Immature natural killer cell (primary cell): ENCODE measurements at regions not wholly inside any gene's neighbourhood (a gene's known extent, or its start where the extent isn't known, plus 50 kb on each side); places are given as distances from the start of the nearest gene placed in this dataset.
"Not testable (repeated sequence)": the region's sequence is repeated elsewhere in the genome, so short reads cannot be mapped to it uniquely, and the experiment has no call there.

Source experiments
- DNase-seq, 3 donors: peaks; one replicate each; pipeline ENCODE4 v3.0.0; 2022; ENCODE audit warnings: mixed read lengths in 1 of 3
- H3K27ac Mint-ChIP-seq, 6 donors: one replicate each; pipeline ENCODE4 v1.8.0; 2020; ENCODE audit warnings: mixed read lengths in 6 of 6, mild to moderate bottlenecking in 5 of 6, inconsistent platforms in 4 of 6, moderate library complexity in 3 of 6
- H3K27me3 Mint-ChIP-seq, 3 donors: one replicate each; pipeline ENCODE4 v1.8.0; 2020 to 2021; ENCODE audit warnings: low read depth in 3 of 3, mild to moderate bottlenecking in 3 of 3, mixed read lengths in 3 of 3, moderate library complexity in 3 of 3, inconsistent platforms in 1 of 3
- H3K36me3 Mint-ChIP-seq, 3 donors: one replicate each; pipeline ENCODE4 v1.8.0; 2020; ENCODE audit warnings: mixed read lengths in 3 of 3, inconsistent platforms in 2 of 3, mild to moderate bottlenecking in 2 of 3
- H3K4me1 Mint-ChIP-seq, 2 donors: one replicate each; pipeline ENCODE4 v1.8.0; 2020; ENCODE audit warnings: inconsistent platforms in 2 of 2, mild to moderate bottlenecking in 2 of 2, mixed read lengths in 2 of 2, moderate library complexity in 1 of 2
- H3K4me3 Mint-ChIP-seq, 5 donors: one replicate each; pipeline ENCODE4 v1.8.0; 2020; ENCODE audit warnings: mild to moderate bottlenecking in 5 of 5, mixed read lengths in 5 of 5, inconsistent platforms in 3 of 5, moderate library complexity in 3 of 5
- H3K9me3 Mint-ChIP-seq, 6 donors: one replicate each; pipeline ENCODE4 v1.8.0; 2020; ENCODE audit warnings: mild to moderate bottlenecking in 6 of 6, mixed read lengths in 6 of 6, inconsistent platforms in 4 of 6, moderate library complexity in 3 of 6

DNA sequence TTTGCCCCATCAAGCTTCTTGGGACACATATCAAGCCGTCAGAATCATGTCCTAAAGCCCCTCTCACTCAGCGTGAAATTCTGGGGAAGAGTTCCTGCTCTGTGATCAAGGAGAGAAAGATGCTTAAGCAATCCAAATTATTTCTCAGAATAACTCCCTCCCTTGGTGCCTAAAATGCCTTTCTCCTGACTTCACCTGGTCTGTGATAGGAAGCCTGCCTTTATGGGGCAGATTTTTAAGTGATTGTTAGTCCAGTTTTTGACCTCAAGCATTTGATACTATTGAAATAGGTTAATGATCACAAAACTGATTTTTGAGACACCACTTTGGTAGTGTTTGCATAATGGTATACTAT, 76.4 kb upstream of the MAGI2 start:
- H3K9me3 Mint-ChIP-seq: peaks cover 14 to 36% (median 24%) of the 10 kb centered on the region in 6 donors
- no peaks in the 10 kb centered on the region for H3K27me3 Mint-ChIP-seq
- no peaks in the 10 kb centered on the region for H3K4me1 Mint-ChIP-seq
- no peak for DNase-seq
- no peak overlapping the region for H3K4me3 Mint-ChIP-seq
- no peaks in the 10 kb centered on the region for H3K36me3 Mint-ChIP-seq
- H3K27ac Mint-ChIP-seq: no peak overlapping the region

DNA sequence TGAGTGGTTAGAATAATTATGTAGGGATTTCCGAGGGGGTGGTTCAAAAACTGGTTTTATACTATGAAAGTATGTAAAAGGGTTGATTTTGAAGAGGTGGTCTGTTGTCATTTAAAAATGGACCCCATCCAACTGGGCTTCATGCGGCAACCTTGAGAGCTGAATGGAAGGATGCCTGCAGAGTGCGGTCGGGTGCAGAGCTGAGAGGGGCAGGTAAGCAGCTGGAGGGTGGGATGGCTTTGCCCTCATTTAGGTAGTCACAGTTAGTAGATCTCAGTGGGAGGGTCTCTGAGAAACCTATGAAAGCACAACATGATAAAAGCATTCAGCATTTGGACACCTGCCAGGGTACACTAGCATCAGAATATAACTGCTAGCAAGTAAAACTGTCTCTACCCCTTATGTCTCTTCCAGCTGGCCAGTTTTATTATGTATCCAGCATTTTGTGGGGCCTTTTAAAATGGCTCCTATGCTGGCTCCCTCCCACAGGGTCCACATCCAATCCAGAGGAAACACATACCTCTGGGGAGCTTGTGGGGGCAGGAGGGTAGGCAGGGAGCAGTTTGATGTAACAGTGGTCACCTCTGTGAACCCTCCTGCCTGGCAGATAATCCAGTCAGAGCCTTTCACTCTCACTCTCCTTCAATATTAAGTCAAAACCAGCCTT, 75.9 kb upstream of the MAGI2 start:
- no peak overlapping the region for H3K27ac Mint-ChIP-seq
- peaks cover 11 to 36% (median 21%) of the 10 kb centered on the region in 6 donors for H3K9me3 Mint-ChIP-seq

DNA sequence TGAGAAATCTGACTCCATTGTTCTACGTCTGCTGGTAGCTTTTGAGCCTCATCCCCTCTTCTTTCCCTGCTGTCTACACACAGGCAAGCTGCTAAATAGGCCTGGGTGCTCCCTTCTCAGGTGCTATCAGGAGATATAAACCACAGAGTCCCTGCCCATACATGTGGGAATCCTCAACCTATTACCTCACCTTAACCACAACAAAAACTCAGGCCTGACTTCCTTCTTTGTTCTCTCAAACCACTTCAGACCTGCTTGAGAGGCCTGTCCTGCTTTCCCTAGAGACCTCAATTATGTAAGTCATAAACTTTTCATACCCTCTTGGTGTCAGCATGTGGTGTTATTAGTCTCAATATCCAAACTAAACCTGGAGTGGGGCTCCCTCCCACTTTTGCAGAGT, 75.0 kb upstream of the MAGI2 start:
- H3K27me3 Mint-ChIP-seq: no peaks in the 10 kb centered on the region
- DNase-seq: no peak
- peak overlapping the region in 1 of 6 donors; percentile 26 for H3K27ac Mint-ChIP-seq
- H3K4me3 Mint-ChIP-seq: no peak overlapping the region
- H3K4me1 Mint-ChIP-seq: no peaks in the 10 kb centered on the region
- H3K36me3 Mint-ChIP-seq: no peaks in the 10 kb centered on the region
- H3K9me3 Mint-ChIP-seq: peaks cover 11 to 41% (median 18%) of the 10 kb centered on the region in 6 donors

More for the DNA sequence above, 75.9 kb upstream of the MAGI2 start:
- no peak overlapping the region for H3K4me3 Mint-ChIP-seq
- H3K4me1 Mint-ChIP-seq: no peaks in the 10 kb centered on the region
- no peak for DNase-seq
- H3K27me3 Mint-ChIP-seq: no peaks in the 10 kb centered on the region
- H3K36me3 Mint-ChIP-seq: no peaks in the 10 kb centered on the region

DNA sequence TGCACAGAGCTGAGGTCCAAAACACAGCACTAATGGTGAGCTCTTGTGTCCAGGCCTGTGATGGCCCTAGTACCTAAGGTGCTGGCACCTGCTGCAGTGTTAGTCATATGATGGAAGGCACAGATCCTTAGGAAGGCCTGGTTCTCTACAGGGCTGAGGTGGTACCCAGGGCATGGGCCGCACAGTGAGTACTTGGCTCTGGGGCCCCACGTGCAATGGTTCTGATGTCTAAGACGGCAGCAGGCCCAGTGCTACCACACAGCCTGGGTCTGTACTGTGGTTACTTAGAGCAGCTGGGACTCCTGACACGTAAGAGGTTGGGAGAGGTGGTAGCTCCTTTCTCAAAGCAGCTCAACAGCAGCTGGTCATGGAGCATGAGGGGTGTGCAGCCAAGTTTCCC, 70.6 kb upstream of the MAGI2 start:
- no peak overlapping the region for H3K4me3 Mint-ChIP-seq
- H3K36me3 Mint-ChIP-seq: no peaks in the 10 kb centered on the region
- no peaks in the 10 kb centered on the region for H3K4me1 Mint-ChIP-seq
- DNase-seq: no peak
- no peak overlapping the region for H3K27ac Mint-ChIP-seq
- H3K27me3 Mint-ChIP-seq: peaks cover 0 to 2% (median 0%) of the 10 kb centered on the region in 3 donors
- H3K9me3 Mint-ChIP-seq: peaks cover 11 to 39% (median 23%) of the 10 kb centered on the region in 6 donors

DNA sequence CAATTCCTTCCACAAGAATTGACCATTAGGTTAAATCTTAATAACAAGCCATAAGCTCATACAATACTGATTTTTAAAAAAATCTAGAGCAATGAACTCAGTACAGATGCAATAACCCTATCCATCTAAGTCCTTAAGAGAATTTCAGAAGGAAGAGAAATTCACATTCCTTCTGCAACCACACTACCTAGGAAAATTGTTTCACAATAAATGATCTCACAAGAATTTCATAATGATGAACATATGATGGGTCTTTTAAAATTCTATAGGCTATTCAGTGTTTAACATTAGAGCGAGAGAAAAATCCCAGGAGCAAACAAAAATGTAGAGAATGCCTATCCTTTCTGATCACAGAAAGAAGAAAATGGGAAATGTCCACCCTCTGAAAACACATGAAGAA, 70.0 kb upstream of the MAGI2 start:
- no peaks in the 10 kb centered on the region for H3K4me1 Mint-ChIP-seq
- no peaks in the 10 kb centered on the region for H3K36me3 Mint-ChIP-seq
- H3K27me3 Mint-ChIP-seq: peaks cover 0 to 2% (median 0%) of the 10 kb centered on the region in 3 donors
- no peak for DNase-seq
- no peak overlapping the region for H3K27ac Mint-ChIP-seq
- H3K9me3 Mint-ChIP-seq: peaks cover 5 to 33% (median 18%) of the 10 kb centered on the region in 6 donors
- H3K4me3 Mint-ChIP-seq: no peak overlapping the region

DNA sequence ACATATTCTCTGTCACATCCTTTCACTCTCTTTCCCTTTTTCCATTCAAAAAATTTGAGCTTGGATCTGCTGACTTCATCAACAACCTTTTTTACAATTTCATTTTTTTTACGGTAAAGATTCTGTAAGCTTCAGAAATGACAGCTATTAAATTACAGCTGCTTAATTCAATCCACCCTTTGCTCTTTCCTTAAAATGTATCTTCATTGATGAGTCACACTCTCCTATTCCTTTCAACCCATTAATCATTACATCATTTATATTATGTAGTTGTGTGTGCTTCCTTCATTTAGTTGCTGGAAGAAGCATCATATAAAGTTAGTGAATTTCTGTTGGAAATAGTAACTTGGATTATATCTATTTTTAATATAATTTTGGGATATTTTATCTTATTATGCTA, 67.1 kb upstream of the MAGI2 start:
- Mint-ChIP-seq H3K4me1 (no peaks in the 10 kb centered on the region), H3K27me3 (peaks cover 0 to 2% (median 0%) of the 10 kb centered on the region in 3 donors), H3K27ac (no peak overlapping the region), H3K9me3 (peaks cover 9 to 46% (median 12%) of the 10 kb centered on the region in 6 donors), H3K4me3 (no peak overlapping the region), H3K36me3 (peaks cover 0 to 4% (median 0%) of the 10 kb centered on the region in 3 donors)
- DNase-seq: no peak

DNA sequence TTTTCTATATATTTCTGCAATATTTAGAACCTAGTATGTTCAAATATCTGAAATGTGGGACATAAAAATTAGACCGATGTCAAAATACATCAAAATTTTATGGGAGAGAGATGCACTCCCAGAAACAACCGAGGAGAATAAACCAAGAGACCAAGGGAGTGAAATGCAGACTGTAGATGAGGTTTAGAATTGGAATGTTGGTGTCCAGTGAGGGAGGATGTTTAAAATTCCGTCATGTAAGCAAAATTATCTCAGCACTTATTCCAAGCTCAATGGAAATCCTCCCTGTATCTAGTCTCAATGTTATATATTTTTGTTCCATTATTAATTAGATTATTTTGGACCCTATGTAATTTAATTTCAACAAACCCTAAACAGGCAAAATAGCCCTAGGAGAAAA, 61.9 kb upstream of the MAGI2 start:
- Mint-ChIP-seq H3K4me3 (no peak overlapping the region), H3K27ac (no peak overlapping the region), H3K27me3 (peaks cover 0 to 3% (median 0%) of the 10 kb centered on the region in 3 donors), H3K4me1 (no peaks in the 10 kb centered on the region), H3K36me3 (peaks cover 0 to 4% (median 0%) of the 10 kb centered on the region in 3 donors), H3K9me3 (peaks cover 15 to 50% (median 20%) of the 10 kb centered on the region in 6 donors)
- no peak for DNase-seq

DNA sequence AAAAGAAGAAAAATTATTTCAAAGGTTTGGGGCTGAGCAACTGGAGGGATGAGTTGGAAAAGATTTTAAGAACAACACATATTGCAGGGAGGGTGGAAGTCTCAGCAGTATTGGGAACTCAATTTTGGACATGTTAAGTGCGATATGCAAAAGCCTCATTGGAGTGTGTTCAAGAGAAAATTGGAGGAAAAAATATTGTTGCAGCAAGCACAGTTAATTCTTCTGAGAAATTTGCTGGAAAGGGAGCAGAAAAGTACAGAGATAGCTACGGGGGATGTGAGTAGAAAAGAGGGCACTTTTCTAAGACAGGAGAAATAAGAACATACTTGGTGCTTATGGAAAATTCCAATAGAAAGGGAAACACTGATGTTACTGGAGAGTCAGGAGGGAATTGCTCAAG, 59.8 kb upstream of the MAGI2 start:
- Mint-ChIP-seq H3K27ac (no peak overlapping the region), H3K27me3 (peaks cover 0 to 1% (median 0%) of the 10 kb centered on the region in 3 donors)

DNA sequence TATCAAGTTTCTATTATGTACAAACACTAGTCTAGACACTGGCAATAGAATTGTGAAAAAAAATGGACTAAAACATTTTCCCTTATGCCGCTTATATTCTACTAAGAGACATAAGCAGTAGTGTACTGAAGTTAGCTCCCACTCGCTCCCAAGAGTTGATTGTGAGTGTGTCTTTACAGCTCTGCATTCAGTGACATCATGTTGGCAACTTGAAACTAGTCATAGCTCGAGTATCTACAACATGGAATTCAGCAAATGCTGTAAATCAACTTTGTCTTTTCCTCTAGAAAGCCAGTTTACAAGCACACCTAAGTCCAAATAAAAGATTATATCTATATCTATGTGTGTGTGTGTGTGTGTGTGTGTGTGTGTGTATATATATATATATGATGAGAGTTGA, 58.8 kb upstream of the MAGI2 start:
- peaks cover 14 to 47% (median 24%) of the 10 kb centered on the region in 6 donors for H3K9me3 Mint-ChIP-seq
- no peak overlapping the region for H3K27ac Mint-ChIP-seq
- no peaks in the 10 kb centered on the region for H3K4me1 Mint-ChIP-seq
- peaks cover 0 to 4% (median 0%) of the 10 kb centered on the region in 3 donors for H3K36me3 Mint-ChIP-seq
- DNase-seq: no peak
- H3K27me3 Mint-ChIP-seq: peaks cover 0 to 1% (median 0%) of the 10 kb centered on the region in 3 donors
- no peak overlapping the region for H3K4me3 Mint-ChIP-seq

More for the DNA sequence above, 59.8 kb upstream of the MAGI2 start:
- DNase-seq: no peak
- H3K4me3 Mint-ChIP-seq: no peak overlapping the region
- H3K4me1 Mint-ChIP-seq: no peaks in the 10 kb centered on the region
- peaks cover 15 to 55% (median 21%) of the 10 kb centered on the region in 6 donors for H3K9me3 Mint-ChIP-seq
- H3K36me3 Mint-ChIP-seq: peaks cover 0 to 4% (median 0%) of the 10 kb centered on the region in 3 donors

DNA sequence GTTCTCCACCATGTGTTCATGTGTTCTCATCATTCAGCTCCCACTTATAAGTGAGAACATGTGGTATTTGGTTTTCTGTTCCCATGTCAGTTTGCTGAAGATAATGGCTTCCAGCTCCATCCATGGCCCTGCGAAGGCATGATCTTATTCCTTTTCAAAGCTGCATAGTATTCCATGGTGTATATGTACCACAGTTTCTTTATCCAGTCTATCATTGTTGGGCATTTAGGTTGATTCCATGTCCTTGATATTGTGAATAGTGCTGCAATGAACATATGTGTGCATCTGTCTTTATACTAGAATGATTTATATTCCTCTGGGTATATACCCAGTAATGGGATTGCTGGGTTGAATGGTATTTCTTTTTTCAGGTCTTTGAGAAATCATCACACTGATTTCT, 57.6 kb upstream of the MAGI2 start:
- not testable (repeated sequence) for DNase-seq, H3K4me3 Mint-ChIP-seq, H3K36me3 Mint-ChIP-seq, H3K27ac Mint-ChIP-seq, H3K27me3 Mint-ChIP-seq, H3K4me1 Mint-ChIP-seq
- H3K9me3 Mint-ChIP-seq: peaks cover 12 to 40% (median 24%) of the 10 kb centered on the region in 6 donors

DNA sequence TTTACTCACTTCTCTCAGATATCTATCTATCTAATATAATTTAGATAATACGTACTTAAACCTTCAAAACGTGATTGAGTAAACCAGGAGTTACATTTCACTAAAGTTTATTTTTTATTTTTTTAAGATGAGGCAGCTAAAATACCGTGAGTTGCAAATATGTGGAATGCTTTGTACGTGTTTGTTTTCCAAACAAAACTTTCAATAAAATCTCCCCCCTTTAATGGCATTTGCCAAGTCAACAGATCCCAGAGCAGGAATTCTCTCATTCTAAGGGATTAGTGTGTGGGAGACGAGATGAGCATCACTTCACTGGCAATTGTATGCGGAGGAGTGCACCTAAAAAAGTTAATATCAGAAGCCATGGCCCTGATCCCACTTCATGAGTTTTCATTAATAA, 53.7 kb upstream of the MAGI2 start:
- Mint-ChIP-seq H3K36me3 (no peaks in the 10 kb centered on the region), H3K27me3 (no peaks in the 10 kb centered on the region), H3K4me3 (no peak overlapping the region), H3K4me1 (no peaks in the 10 kb centered on the region), H3K27ac (no peak overlapping the region), H3K9me3 (peaks cover 7 to 35% (median 15%) of the 10 kb centered on the region in 6 donors)
- no peak for DNase-seq

DNA sequence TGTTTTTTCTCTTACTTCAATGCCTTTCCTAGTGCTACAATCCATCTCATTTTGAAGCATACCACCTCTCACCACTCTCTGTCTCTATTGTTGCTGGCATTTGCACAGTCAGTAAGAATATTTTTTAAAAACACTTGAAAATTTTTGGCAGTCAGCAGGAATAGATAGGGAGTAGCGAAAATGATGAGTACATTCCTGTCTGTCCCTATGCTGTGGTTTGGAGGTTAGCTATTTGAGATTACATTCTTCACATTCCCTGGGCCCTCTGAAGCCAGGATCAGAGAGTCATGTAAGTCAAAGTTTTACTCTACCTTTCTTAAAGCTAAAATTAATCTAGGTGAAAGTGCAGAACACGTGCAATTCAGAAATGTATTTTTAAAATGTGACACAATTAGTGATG, 53.0 kb upstream of the MAGI2 start:
- H3K4me1 Mint-ChIP-seq: no peaks in the 10 kb centered on the region
- H3K36me3 Mint-ChIP-seq: no peaks in the 10 kb centered on the region
- no peaks in the 10 kb centered on the region for H3K27me3 Mint-ChIP-seq
- no peak overlapping the region for H3K27ac Mint-ChIP-seq
- DNase-seq: no peak
- H3K4me3 Mint-ChIP-seq: no peak overlapping the region
- H3K9me3 Mint-ChIP-seq: peaks cover 4 to 29% (median 12%) of the 10 kb centered on the region in 6 donors

DNA sequence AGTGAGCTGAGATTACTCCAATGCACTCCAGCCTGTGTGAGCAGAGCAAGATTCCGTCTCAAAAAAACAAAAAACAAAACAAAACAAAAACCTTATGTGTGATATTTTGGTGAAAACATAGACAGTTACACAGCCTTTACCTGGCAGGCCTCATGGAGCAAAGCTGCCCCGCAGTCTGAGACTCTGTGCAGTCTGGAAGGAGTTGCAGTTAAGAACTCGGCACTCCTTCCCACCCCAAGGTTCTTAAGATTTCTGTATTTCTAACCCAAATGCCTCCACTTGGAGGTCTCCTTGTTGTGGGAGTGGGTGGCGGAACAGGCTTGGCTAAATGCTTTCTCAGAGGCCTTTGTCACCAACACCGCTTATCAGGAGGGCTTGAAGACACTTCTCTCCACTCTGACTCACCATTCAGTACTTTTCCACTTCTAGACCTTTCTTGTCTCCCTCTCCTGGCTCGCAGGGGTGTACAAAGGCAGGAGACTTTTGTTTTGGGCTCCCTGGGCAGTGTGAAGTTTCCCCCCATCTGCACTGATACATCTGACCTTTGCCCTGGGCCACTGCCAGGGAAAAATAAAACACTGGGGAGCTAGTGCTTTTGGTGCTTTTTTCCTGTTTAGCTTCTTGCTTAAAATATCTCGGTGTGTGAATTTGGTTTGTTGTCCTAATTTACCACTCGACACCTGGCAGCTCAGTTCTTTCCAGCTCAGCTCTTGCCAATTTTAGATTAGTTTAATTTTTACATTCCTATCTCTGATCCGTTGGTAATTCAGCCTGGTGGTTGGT, 51.3 kb upstream of the MAGI2 start:
- Mint-ChIP-seq H3K4me1 (no peaks in the 10 kb centered on the region), H3K4me3 (no peak overlapping the region), H3K9me3 (peaks cover 4 to 20% (median 10%) of the 10 kb centered on the region in 6 donors), H3K27ac (no peak overlapping the region), H3K27me3 (no peaks in the 10 kb centered on the region), H3K36me3 (no peaks in the 10 kb centered on the region)
- no peak for DNase-seq
